Neuron (in vitro differentiated cells): ENCODE measurements at regions not wholly inside any gene's neighbourhood (a gene's known extent, or its start where the extent isn't known, plus 50 kb on each side); places are given as distances from the start of the nearest gene placed in this dataset.

Experiments used
- H2AFZ ChIP-seq: one replicate; pipeline ENCODE4 v1.6.1; 2013; ENCODE audit warnings: low read depth, mild to moderate bottlenecking, inconsistent platforms, low read length, moderate library complexity
- H3K27me3 ChIP-seq: one replicate; pipeline ENCODE4 v1.6.1; 2013; ENCODE audit warnings: low read length; ENCODE audit not compliant: insufficient read depth
- H3K36me3 ChIP-seq: one replicate; pipeline ENCODE4 v1.6.1; 2013; ENCODE audit warnings: low read length; ENCODE audit not compliant: insufficient read depth
- H3K4me1 ChIP-seq: one replicate; pipeline ENCODE4 v1.6.1; 2013; ENCODE audit warnings: low read length; ENCODE audit not compliant: insufficient read depth
- H3K4me3 ChIP-seq: 2 replicates; pipeline ENCODE4 v1.5.1; 2013; ENCODE audit warnings: mild to moderate bottlenecking, low read length, moderate library complexity
- H3K9me3 ChIP-seq: one replicate; pipeline ENCODE4 v1.6.1; 2013; ENCODE audit warnings: low read length

- Histone ChIP-seq H3K36me3 (no peaks in the 10 kb centered on the region), H3K4me1 (peaks cover 10% of the 10 kb centered on the region), H3K9me3 (peaks cover 3% of the 10 kb centered on the region), H2AFZ (no peak overlapping the region), H3K27me3 (no peaks in the 10 kb centered on the region), H3K4me3 (no peak overlapping the region)
Measured at GRCh38 chr3:66800941-66801545, 197.1 kb upstream of the KBTBD8 start.

- Histone ChIP-seq H3K36me3 (no peaks in the 10 kb centered on the region), H2AFZ (peak overlapping the region; percentile 37), H3K4me3 (no peak overlapping the region), H3K27me3 (no peaks in the 10 kb centered on the region), H3K9me3 (no peaks in the 10 kb centered on the region), H3K4me1 (peaks cover 6% of the 10 kb centered on the region)
Measured at GRCh38 chr3:66803206-66803605, 194.9 kb upstream of the KBTBD8 start.

- Histone ChIP-seq H3K9me3 (no peaks in the 10 kb centered on the region), H2AFZ (peak overlapping the region; percentile 37), H3K4me1 (no peaks in the 10 kb centered on the region), H3K27me3 (no peaks in the 10 kb centered on the region), H3K4me3 (no peak overlapping the region), H3K36me3 (no peaks in the 10 kb centered on the region)
Measured at GRCh38 chr3:66803721-66804695, 194.1 kb upstream of the KBTBD8 start.

GRCh38 chr3:66808891-66809594, 189.1 kb upstream of the KBTBD8 start:
- H3K27me3 ChIP-seq = no peaks in the 10 kb centered on the region
- H3K9me3 ChIP-seq = no peaks in the 10 kb centered on the region
- no peak overlapping the region for H2AFZ ChIP-seq
- no peaks in the 10 kb centered on the region for H3K36me3 ChIP-seq
- H3K4me3 ChIP-seq = no peak overlapping the region
- no peaks in the 10 kb centered on the region for H3K4me1 ChIP-seq

- no peaks in the 10 kb centered on the region for H3K36me3 ChIP-seq
- no peaks in the 10 kb centered on the region for H3K9me3 ChIP-seq
- no peak overlapping the region for H2AFZ ChIP-seq
- H3K27me3 ChIP-seq = no peaks in the 10 kb centered on the region
- H3K4me3 ChIP-seq = no peak overlapping the region
- no peaks in the 10 kb centered on the region for H3K4me1 ChIP-seq
Measured at GRCh38 chr3:66809595-66809958, 188.5 kb upstream of the KBTBD8 start.

- Histone ChIP-seq H3K36me3 (no peaks in the 10 kb centered on the region), H3K4me3 (no peak overlapping the region), H3K27me3 (no peaks in the 10 kb centered on the region), H2AFZ (no peak overlapping the region), H3K4me1 (peaks cover 6% of the 10 kb centered on the region), H3K9me3 (no peaks in the 10 kb centered on the region)
Measured at GRCh38 chr3:66812136-66812535, 186.0 kb upstream of the KBTBD8 start.

- no peaks in the 10 kb centered on the region for H3K36me3 ChIP-seq
- no peak overlapping the region for H2AFZ ChIP-seq
- no peaks in the 10 kb centered on the region for H3K27me3 ChIP-seq
- H3K4me1 ChIP-seq = peaks cover 6% of the 10 kb centered on the region
- no peak overlapping the region for H3K4me3 ChIP-seq
- no peaks in the 10 kb centered on the region for H3K9me3 ChIP-seq
Measured at GRCh38 chr3:66812741-66813140, 185.4 kb upstream of the KBTBD8 start.

GRCh38 chr3:66816090-66816761, 181.9 kb upstream of the KBTBD8 start:
- Histone ChIP-seq H3K4me1 (peaks cover 23% of the 10 kb centered on the region), H2AFZ (no peak overlapping the region), H3K27me3 (no peaks in the 10 kb centered on the region)

GRCh38 chr3:66817951-66818557, 180.1 kb upstream of the KBTBD8 start:
- Histone ChIP-seq H3K4me3 (no peak overlapping the region), H3K9me3 (no peaks in the 10 kb centered on the region), H2AFZ (no peak overlapping the region), H3K27me3 (no peaks in the 10 kb centered on the region), H3K4me1 (peaks cover 23% of the 10 kb centered on the region), H3K36me3 (no peaks in the 10 kb centered on the region)

More at GRCh38 chr3:66816090-66816761, 181.9 kb upstream of the KBTBD8 start:
- Histone ChIP-seq H3K4me3 (no peak overlapping the region), H3K36me3 (no peaks in the 10 kb centered on the region), H3K9me3 (no peaks in the 10 kb centered on the region)

- H3K4me3 ChIP-seq = no peak overlapping the region
- no peak overlapping the region for H2AFZ ChIP-seq
- no peaks in the 10 kb centered on the region for H3K27me3 ChIP-seq
Measured at GRCh38 chr3:66819993-66820501, 178.1 kb upstream of the KBTBD8 start.

GRCh38 chr3:66822186-66823008, 175.7 kb upstream of the KBTBD8 start:
- Histone ChIP-seq H3K36me3 (no peaks in the 10 kb centered on the region), H3K9me3 (no peaks in the 10 kb centered on the region), H3K4me1 (peaks cover 17% of the 10 kb centered on the region), H3K4me3 (no peak overlapping the region), H2AFZ (no peak overlapping the region), H3K27me3 (no peaks in the 10 kb centered on the region)

More at GRCh38 chr3:66819993-66820501, 178.1 kb upstream of the KBTBD8 start:
- Histone ChIP-seq H3K9me3 (no peaks in the 10 kb centered on the region), H3K36me3 (no peaks in the 10 kb centered on the region), H3K4me1 (peaks cover 23% of the 10 kb centered on the region)

GRCh38 chr3:66823009-66823397, 175.1 kb upstream of the KBTBD8 start:
- H3K4me1 ChIP-seq = peaks cover 17% of the 10 kb centered on the region
- H3K27me3 ChIP-seq = no peaks in the 10 kb centered on the region
- H3K4me3 ChIP-seq = no peak overlapping the region
- no peaks in the 10 kb centered on the region for H3K9me3 ChIP-seq
- H2AFZ ChIP-seq = no peak overlapping the region
- H3K36me3 ChIP-seq = no peaks in the 10 kb centered on the region
